ENCODE measurements at regions not wholly inside any gene's neighbourhood (a gene's known extent, or its start where the extent isn't known, plus 50 kb on each side); places are given as distances from the start of the nearest gene placed in this dataset.

DNA sequence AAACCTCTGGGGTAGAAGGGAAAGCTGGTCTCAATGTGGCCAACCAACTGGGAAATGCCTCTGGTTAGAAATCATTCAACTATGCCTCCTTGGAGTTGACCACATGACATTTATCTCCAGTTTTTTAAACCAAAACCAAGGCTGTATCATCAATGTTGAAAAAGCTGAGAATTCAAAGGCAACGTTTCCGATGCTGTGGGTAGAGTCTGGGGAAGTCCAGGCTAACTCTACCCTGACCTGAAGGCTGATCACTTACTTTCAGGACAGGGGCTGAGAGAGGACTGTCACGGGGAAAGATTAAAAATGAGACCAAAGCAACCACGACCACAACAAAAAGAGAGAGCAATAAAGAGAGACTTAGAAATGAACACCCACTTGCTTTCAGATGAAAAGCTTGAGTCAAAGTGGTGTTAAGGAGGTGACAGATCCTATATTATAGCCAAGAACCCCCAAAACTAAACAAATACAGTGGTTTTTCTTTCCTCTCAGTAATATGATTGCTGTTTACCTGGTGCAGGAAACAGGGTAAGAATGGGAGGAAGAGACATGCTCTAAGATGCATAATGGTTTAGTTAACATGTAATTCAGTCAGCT lies 90.8 kb upstream of the TNFSF4 start:
- TF ChIP-seq ZNF212 (CRISPR knock-in tag; IDR thresholded peaks at IDR 0.05) (no peak), HDAC8 (tag; IDR thresholded peaks at IDR 0.05) (no peak), GTF2F1 (IDR thresholded peaks at IDR 0.05; ENCODE audit: low read depth, low read length) (no peak), ZNF785 (CRISPR knock-in tag; IDR thresholded peaks at IDR 0.05) (no peak), MAZ (CRISPR knock-in tag; conservative IDR thresholded peaks at IDR 0.05 in 1 of 2, IDR thresholded peaks at IDR 0.05 in 1 of 2) (no peak), MCM3 (IDR thresholded peaks at IDR 0.05) (no peak), NBN (IDR thresholded peaks at IDR 0.05; ENCODE audit: low read depth) (no peak), FOXJ2 (tag; IDR thresholded peaks at IDR 0.05) (no peak)
- 21% methylated on average over 4 of the region's 4 CpGs for WGBS (ENCODE audit: insufficient coverage, low coverage, missing lambda C conversion rate)
- FAIRE-seq, result no peak
- in situ Hi-C loops (cut with MboI) (no loop called here), intact Hi-C loops (cut with micrococcal nuclease) (no loop called here)
- ChIA-PET CTCF (ENCODE audit: low intra/inter-chr PET ratio) (no interaction called here), POLR2A (interaction anchor here (0.6 to 1.2 kb wide), 3 partner anchors 19 to 400 kb away, joined by 3 to 4 read pairs (median 3); no protein-coding TSS in a partner anchor)
- Histone ChIP-seq H3K9ac (ENCODE audit: insufficient read depth in 1 of 2, low read depth in 2 of 2, low read length in 2 of 2) (no peak overlapping the region), H3K79me2 (ENCODE audit: control insufficient read depth, insufficient read depth, low read length) (no peaks in the 10 kb centered on the region), H3K4me3 (no peak overlapping the region), H3K9me3 (replicated peaks; ENCODE audit: control insufficient read depth, insufficient read depth, low read depth, low read length) (no peaks in the 10 kb centered on the region), H3K9me1 (ENCODE audit: control insufficient read depth, insufficient read depth, low read length) (no peaks in the 10 kb centered on the region), H3K4me2 (ENCODE audit: insufficient read depth, low read length) (no peak overlapping the region), H3K27ac (ENCODE audit: extremely low read depth, low read depth, low read length) (no peak overlapping the region), H3K27me3 (ENCODE audit: control insufficient read depth in 2 of 2, insufficient read depth in 2 of 2, low read length in 2 of 2) (no peaks in the 10 kb centered on the region), H4K20me1 (replicated peaks; ENCODE audit: control insufficient read depth, insufficient read depth, low read length) (no peaks in the 10 kb centered on the region), H3K36me3 (ENCODE audit: control insufficient read depth, insufficient read depth, low read length) (no peaks in the 10 kb centered on the region), H3K4me1 (replicated peaks in 1 of 2; ENCODE audit: control insufficient read depth in 2 of 2, insufficient read depth in 2 of 2, low read length in 2 of 2) (peaks cover 5 to 25% of the 10 kb centered on the region in 2 experiments), H2AFZ (ENCODE audit: low read depth, low read length) (peak overlapping the region; percentile 58; the same call in 1 of the 2 replicates)
- BruUV-seq (replicated peaks), result no TSS peak
- no peak for DNase-seq (ENCODE audit: extremely low read depth in 1 of 4, low spot score in 3 of 4)
- ATAC-seq, result peak; percentile 31; the same call in 2 of the 3 replicates
